ACHN (cell line): ENCODE measurements at regions not wholly inside any gene's neighbourhood (a gene's known extent, or its start where the extent isn't known, plus 50 kb on each side); places are given as distances from the start of the nearest gene placed in this dataset.
A peak's percentile ranks its signal among the peaks of the same experiment; 100 is the strongest.

Experiments used
- DNase-seq: peaks from one replicate; pipeline ENCODE4 v3.0.0-alpha.2; 2015
- in situ Hi-C: cut with HindIII; loops from 2 replicates; pipeline ENCODE4 v1.10.0; 2017; ENCODE audit warnings: low sequenced_read_pairs, low pct_ligation_motif_present, low pct_unique_long_range_greater_than_20kb

DNA sequence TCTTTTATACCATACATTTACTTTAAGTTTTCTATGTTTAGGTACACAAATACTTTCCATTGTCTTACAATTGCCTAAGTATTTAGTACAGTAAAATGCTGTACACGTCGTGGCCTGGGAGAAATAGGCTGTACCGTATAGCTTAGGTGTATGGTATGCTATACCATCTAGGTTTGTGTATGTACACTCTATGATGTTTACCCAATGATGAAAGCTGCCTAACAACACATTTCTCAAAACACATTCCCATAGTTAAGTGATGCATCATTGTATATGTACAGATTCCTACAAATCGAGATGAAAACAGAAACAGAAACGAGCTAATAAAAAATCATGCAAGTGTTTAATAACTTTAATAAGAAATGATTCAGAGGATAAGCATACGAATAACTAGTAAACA, 51.6 kb downstream of the SPANXA2 start:
- DNase-seq = no peak

DNA sequence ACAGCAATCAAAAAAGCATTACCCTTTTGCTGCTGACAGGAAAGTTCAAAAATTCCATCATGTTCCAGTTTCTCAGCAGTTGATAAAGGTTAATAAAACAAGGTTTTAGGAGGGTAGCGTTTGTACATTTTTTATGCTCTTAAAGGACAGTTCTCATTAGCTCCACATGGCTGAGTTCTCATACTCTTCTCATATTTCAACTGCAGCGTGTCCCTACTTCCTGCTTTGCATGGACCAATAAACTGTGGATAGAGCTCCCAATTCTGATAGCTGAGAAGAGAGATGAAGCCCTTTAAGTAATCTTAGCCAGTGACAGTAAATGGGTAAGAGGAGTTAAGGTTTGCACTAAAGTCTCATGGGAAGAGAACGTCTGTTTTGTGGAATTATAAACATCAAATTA, 53.5 kb downstream of the SPANXA2 start:
- DNase-seq = peak; percentile 0
- in situ Hi-C loops = no loop called here

More for the DNA sequence above, 51.6 kb downstream of the SPANXA2 start:
- in situ Hi-C loops = no loop called here
